OCI-LY1 (cell line): ENCODE measurements at regions not wholly inside any gene's neighbourhood (a gene's known extent, or its start where the extent isn't known, plus 50 kb on each side); places are given as distances from the start of the nearest gene placed in this dataset.

ENCODE experiments used
- H2AFZ ChIP-seq: fragments of 200-600 bp; sonication (generic), shearing (Covaris generic); 2 replicates; pipeline ENCODE4 v1.6.0; 2014; ENCODE audit warnings: antibody characterized with exemption, mild to moderate bottlenecking, low read length
- H3F3A ChIP-seq: fragments of 200-600 bp; sonication (generic), shearing (Covaris generic); 2 replicates; pipeline ENCODE4 v1.6.0; 2014; ENCODE audit warnings: mild to moderate bottlenecking, antibody characterized with exemption, low read length, moderate library complexity; ENCODE audit not compliant: insufficient read depth
- H3K27ac ChIP-seq: fragments of 200-600 bp; sonication (generic); 2 replicates; pipeline ENCODE4 v1.5.1; 2014; ENCODE audit warnings: low read length, mixed run types, mild to moderate bottlenecking, low read depth; ENCODE audit not compliant: poor library complexity, severe bottlenecking
- H3K27me3 ChIP-seq: fragments of 200-600 bp; sonication (generic); 2 replicates; pipeline ENCODE4 v1.6.0; 2014; ENCODE audit warnings: antibody characterized with exemption, mild to moderate bottlenecking, low read length, moderate library complexity; ENCODE audit not compliant: insufficient read depth
- H3K36me3 ChIP-seq: fragments of 200-600 bp; sonication (generic); 2 replicates; pipeline ENCODE4 v1.6.1; 2014; ENCODE audit warnings: mild to moderate bottlenecking, antibody characterized with exemption, low read length, moderate library complexity, mixed read lengths; ENCODE audit not compliant: insufficient read depth
- H3K4me1 ChIP-seq: fragments of 200-600 bp; sonication (generic); 2 replicates; pipeline ENCODE4 v1.5.1; 2014; ENCODE audit warnings: mild to moderate bottlenecking, low read length, moderate library complexity; ENCODE audit not compliant: insufficient read depth, severe bottlenecking
- H3K4me2 ChIP-seq: fragments of 200-600 bp; sonication (generic), shearing (Covaris generic); 2 replicates; pipeline ENCODE4 v1.6.1; 2014; ENCODE audit warnings: low read length
- H3K4me3 ChIP-seq: fragments of 200-600 bp; sonication (generic); 2 replicates; pipeline ENCODE4 v1.5.1; 2014; ENCODE audit warnings: low read length, low read depth, mild to moderate bottlenecking, mixed read lengths; ENCODE audit not compliant: poor library complexity, severe bottlenecking
- H3K79me2 ChIP-seq: fragments of 200-600 bp; shearing (Covaris generic); 2 replicates; pipeline ENCODE4 v1.6.1; 2016; ENCODE audit warnings: mixed run types, low read length, mixed read lengths; ENCODE audit not compliant: insufficient read depth
- H3K9ac ChIP-seq: fragments of 200-600 bp; sonication (generic), shearing (Covaris generic); 2 replicates; pipeline ENCODE4 v1.6.1; 2014; ENCODE audit warnings: mild to moderate bottlenecking, low read length, mixed read lengths
- H3K9me2 ChIP-seq: fragments of 200-600 bp; sonication (generic), shearing (Covaris generic); 2 replicates; pipeline ENCODE4 v1.6.1; 2014; ENCODE audit warnings: low read depth, mild to moderate bottlenecking, low read length, mixed read lengths
- H3K9me3 ChIP-seq: fragments of 200-600 bp; shearing (Covaris generic); 2 replicates; pipeline ENCODE4 v1.6.1; 2014; ENCODE audit warnings: low read length, mixed read lengths
- H4K20me1 ChIP-seq: fragments of 200-600 bp; sonication (generic), shearing (Covaris generic); 2 replicates; pipeline ENCODE4 v1.6.0; 2016; ENCODE audit warnings: mild to moderate bottlenecking, low read length; ENCODE audit not compliant: insufficient read depth
- EZH2 ChIP-seq: fragments of 200-600 bp; sonication (generic), shearing (Covaris generic); IDR thresholded peaks from 2 replicates; pipeline ENCODE4 v1.8.0; 2017; ENCODE audit warnings: borderline replicate concordance, mixed run types, mild to moderate bottlenecking, antibody characterized with exemption, low read length, moderate library complexity, mixed read lengths
- TF ChIP-seq, protein P1 (sequence below): fragments of 200-600 bp; sonication (generic), shearing (Covaris generic); IDR thresholded peaks from 2 replicates; pipeline ENCODE4 v1.5.1; 2017; ENCODE audit warnings: mild to moderate bottlenecking, antibody characterized with exemption, low read length, moderate library complexity, mixed read lengths

DNA sequence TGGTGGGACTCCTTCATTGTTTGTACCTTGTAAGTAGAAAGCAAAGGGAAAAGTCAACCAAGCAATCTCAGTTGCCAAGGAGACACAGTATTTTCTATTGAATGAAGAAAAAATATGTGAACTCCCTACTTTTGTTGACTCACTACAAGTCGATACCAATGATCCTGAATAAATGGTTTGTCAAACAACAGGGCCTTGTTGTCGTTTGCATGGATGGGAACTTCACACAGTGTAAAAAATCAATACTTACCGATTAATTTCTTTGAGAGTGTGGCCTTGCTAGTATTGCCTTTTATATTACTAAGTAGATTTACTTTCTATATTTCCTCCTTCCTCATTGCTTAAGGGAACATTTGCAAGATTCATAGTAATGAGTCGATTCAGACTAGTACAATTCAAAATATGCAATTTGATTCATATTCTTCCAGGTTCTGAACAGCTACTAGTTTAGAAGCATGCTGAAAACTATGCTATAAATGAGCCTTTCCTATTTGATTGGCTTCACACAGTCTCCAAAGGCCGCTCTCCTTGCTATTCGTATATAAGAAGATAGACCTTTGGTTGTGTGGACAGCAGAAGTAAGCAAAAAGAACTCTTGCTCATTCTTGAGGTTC, 108.0 kb downstream of the ZNF330 start:
- Histone ChIP-seq H3K27me3 (no peaks in the 10 kb centered on the region), H3K4me1 (no peaks in the 10 kb centered on the region), H2AFZ (no peak overlapping the region), H3K79me2 (no peaks in the 10 kb centered on the region), H3F3A (no peaks in the 10 kb centered on the region), H3K9me2 (no peaks in the 10 kb centered on the region), H3K27ac (no peak overlapping the region), H3K9ac (no peak overlapping the region), H3K4me3 (no peak overlapping the region), H3K36me3 (no peaks in the 10 kb centered on the region), H3K4me2 (no peak overlapping the region), H3K9me3 (no peaks in the 10 kb centered on the region), H4K20me1 (no peaks in the 10 kb centered on the region)
- no peak for TF ChIP-seq EZH2
- TF ChIP-seq, protein P1, sequence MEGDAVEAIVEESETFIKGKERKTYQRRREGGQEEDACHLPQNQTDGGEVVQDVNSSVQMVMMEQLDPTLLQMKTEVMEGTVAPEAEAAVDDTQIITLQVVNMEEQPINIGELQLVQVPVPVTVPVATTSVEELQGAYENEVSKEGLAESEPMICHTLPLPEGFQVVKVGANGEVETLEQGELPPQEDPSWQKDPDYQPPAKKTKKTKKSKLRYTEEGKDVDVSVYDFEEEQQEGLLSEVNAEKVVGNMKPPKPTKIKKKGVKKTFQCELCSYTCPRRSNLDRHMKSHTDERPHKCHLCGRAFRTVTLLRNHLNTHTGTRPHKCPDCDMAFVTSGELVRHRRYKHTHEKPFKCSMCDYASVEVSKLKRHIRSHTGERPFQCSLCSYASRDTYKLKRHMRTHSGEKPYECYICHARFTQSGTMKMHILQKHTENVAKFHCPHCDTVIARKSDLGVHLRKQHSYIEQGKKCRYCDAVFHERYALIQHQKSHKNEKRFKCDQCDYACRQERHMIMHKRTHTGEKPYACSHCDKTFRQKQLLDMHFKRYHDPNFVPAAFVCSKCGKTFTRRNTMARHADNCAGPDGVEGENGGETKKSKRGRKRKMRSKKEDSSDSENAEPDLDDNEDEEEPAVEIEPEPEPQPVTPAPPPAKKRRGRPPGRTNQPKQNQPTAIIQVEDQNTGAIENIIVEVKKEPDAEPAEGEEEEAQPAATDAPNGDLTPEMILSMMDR, result no peak

DNA sequence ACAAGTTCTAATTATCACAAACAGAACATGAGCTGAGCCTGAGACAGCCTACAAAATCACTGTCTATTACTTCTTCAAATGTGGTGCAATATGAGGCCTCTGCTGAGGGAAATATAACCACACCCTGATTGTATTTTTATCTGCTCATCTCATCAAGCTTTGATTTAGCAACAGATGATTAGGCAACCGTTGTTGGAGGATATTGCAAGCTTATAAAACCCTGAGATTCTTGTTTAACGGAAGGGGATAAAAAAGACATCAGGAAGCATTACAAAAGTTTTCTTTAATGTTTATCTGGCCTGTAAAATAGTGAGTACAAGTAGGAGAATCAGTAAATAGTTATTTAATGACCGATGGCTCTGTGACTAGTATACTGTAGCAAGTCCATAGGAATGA, 108.5 kb downstream of the ZNF330 start:
- no peak overlapping the region for H3K9ac ChIP-seq
- H3F3A ChIP-seq, result no peaks in the 10 kb centered on the region
- H3K4me2 ChIP-seq, result no peak overlapping the region
- no peaks in the 10 kb centered on the region for H3K36me3 ChIP-seq
- no peaks in the 10 kb centered on the region for H4K20me1 ChIP-seq
- no peaks in the 10 kb centered on the region for H3K79me2 ChIP-seq
- H2AFZ ChIP-seq, result no peak overlapping the region
- no peak overlapping the region for H3K27ac ChIP-seq
- TF ChIP-seq EZH2, result no peak
- TF ChIP-seq, protein P1, result no peak
- no peaks in the 10 kb centered on the region for H3K27me3 ChIP-seq
- H3K4me1 ChIP-seq, result no peaks in the 10 kb centered on the region
- H3K9me2 ChIP-seq, result no peaks in the 10 kb centered on the region
- H3K4me3 ChIP-seq, result no peak overlapping the region
- no peaks in the 10 kb centered on the region for H3K9me3 ChIP-seq

DNA sequence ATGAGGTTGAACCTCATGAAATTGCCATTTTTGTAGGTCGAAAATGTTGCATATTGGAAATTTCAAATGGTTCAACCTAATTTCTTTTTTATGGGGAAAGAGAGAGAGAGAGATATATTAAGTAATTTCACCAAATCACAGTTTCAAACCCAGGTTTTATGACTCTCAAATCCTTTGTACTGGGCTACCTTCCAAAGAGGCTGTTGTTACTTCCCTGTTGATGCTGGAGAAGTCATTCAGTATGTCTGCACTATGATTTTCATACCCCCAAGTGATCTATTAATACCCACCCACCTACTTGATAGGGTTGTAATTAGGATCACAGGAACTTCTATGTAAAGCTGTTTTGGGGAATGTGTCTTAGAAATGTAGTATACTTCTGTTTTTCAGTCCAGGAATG, 109.9 kb downstream of the ZNF330 start:
- H3K9me2 ChIP-seq, result no peaks in the 10 kb centered on the region
- no peaks in the 10 kb centered on the region for H3K79me2 ChIP-seq
- H4K20me1 ChIP-seq, result no peaks in the 10 kb centered on the region
- no peak overlapping the region for H3K4me3 ChIP-seq
- no peak overlapping the region for H2AFZ ChIP-seq
- H3K9ac ChIP-seq, result no peak overlapping the region
- H3K36me3 ChIP-seq, result no peaks in the 10 kb centered on the region
- no peak overlapping the region for H3K4me2 ChIP-seq
- no peaks in the 10 kb centered on the region for H3F3A ChIP-seq
- no peaks in the 10 kb centered on the region for H3K27me3 ChIP-seq
- TF ChIP-seq, protein P1, result no peak
- TF ChIP-seq EZH2, result no peak
- H3K4me1 ChIP-seq, result no peaks in the 10 kb centered on the region
- H3K27ac ChIP-seq, result no peak overlapping the region
- no peaks in the 10 kb centered on the region for H3K9me3 ChIP-seq
